GM21360 (cell line): ENCODE measurements at regions not wholly inside any gene's neighbourhood (a gene's known extent, or its start where the extent isn't known, plus 50 kb on each side); places are given as distances from the start of the nearest gene placed in this dataset.
"Not testable (repeated sequence)": the region's sequence is repeated elsewhere in the genome, so short reads cannot be mapped to it uniquely, and the experiment has no call there.

Source experiments
- ATAC-seq: cut with Tn5 transposase; IDR thresholded peaks from one replicate; pipeline ENCODE4 v1.9.1; 2021; ENCODE audit warnings: mild to moderate bottlenecking, moderate library complexity; ENCODE audit not compliant: unreplicated experiment

- no peak for ATAC-seq
Measured at GRCh38 chr2:2734308-2734707, 403.2 kb upstream of the MYT1L start.

GRCh38 chr2:2733818-2734217 lies 402.7 kb upstream of the MYT1L start:
- ATAC-seq, result no peak

- no peak for ATAC-seq
Measured at GRCh38 chr2:2732331-2733119, 401.4 kb upstream of the MYT1L start.

GRCh38 chr2:2731816-2732284 lies 400.8 kb upstream of the MYT1L start:
- ATAC-seq, result no peak

- no peak for ATAC-seq
Measured at GRCh38 chr2:2731101-2731815, 400.2 kb upstream of the MYT1L start.

GRCh38 chr2:2730301-2730833 lies 399.3 kb upstream of the MYT1L start:
- no peak for ATAC-seq

GRCh38 chr2:2729246-2729645 lies 398.2 kb upstream of the MYT1L start:
- ATAC-seq, result no peak

GRCh38 chr2:2728635-2729034 lies 397.6 kb upstream of the MYT1L start:
- ATAC-seq, result no peak

GRCh38 chr2:2727876-2728511 lies 396.9 kb upstream of the MYT1L start:
- ATAC-seq, result no peak

- ATAC-seq, result no peak
Measured at GRCh38 chr2:2726163-2726562, 395.1 kb upstream of the MYT1L start.

GRCh38 chr2:2723064-2723463 lies 392.0 kb upstream of the MYT1L start:
- ATAC-seq, result no peak

GRCh38 chr2:2721296-2721835 lies 390.3 kb upstream of the MYT1L start:
- no peak for ATAC-seq

GRCh38 chr2:2720806-2721205 lies 389.7 kb upstream of the MYT1L start:
- ATAC-seq, result not testable (repeated sequence)

- no peak for ATAC-seq
Measured at GRCh38 chr2:2720351-2720750, 389.3 kb upstream of the MYT1L start.

GRCh38 chr2:2719781-2720180 lies 388.7 kb upstream of the MYT1L start:
- no peak for ATAC-seq

GRCh38 chr2:2719015-2719414 lies 387.9 kb upstream of the MYT1L start:
- no peak for ATAC-seq

GRCh38 chr2:2717406-2717805 lies 386.3 kb upstream of the MYT1L start:
- ATAC-seq, result no peak

- no peak for ATAC-seq
Measured at GRCh38 chr2:2716771-2717170, 385.7 kb upstream of the MYT1L start.

GRCh38 chr2:2715036-2715818 lies 384.2 kb upstream of the MYT1L start:
- ATAC-seq, result no peak

GRCh38 chr2:2714408-2714807 lies 383.3 kb upstream of the MYT1L start:
- no peak for ATAC-seq

- ATAC-seq, result no peak
Measured at GRCh38 chr2:2709431-2709770, 378.3 kb upstream of the MYT1L start.
